ENCODE measurements at regions not wholly inside any gene's neighbourhood (a gene's known extent, or its start where the extent isn't known, plus 50 kb on each side); places are given as distances from the start of the nearest gene placed in this dataset.

- DNase-seq, result peak in 35 of 42 donors; percentile 31 to 86 (median 64)
- intact Hi-C loops (cut with DNase I), result loop anchor here (10.0 kb wide), 3 partner anchors 91 to 241 kb away; no protein-coding TSS in a partner anchor
Measured at GRCh38 chr15:29925227-29926082, 103.2 kb upstream of the TJP1 start.

GRCh38 chr15:29924750-29925149 lies 102.5 kb upstream of the TJP1 start:
- no peak for DNase-seq
- intact Hi-C loops (cut with DNase I), result loop anchor here (10.0 kb wide), 3 partner anchors 90 to 240 kb away; no protein-coding TSS in a partner anchor

GRCh38 chr15:29922191-29922590 lies 99.9 kb upstream of the TJP1 start:
- no peak for DNase-seq
- intact Hi-C loops (cut with DNase I), result loop anchor here (10.0 kb wide), 3 partner anchors 87 to 237 kb away; no protein-coding TSS in a partner anchor

- peak in 3 of 42 donors; percentile 16 to 61 (median 42) for DNase-seq
- intact Hi-C loops (cut with DNase I), result loop anchor here (10.0 kb wide), 3 partner anchors 86 to 236 kb away; no protein-coding TSS in a partner anchor
Measured at GRCh38 chr15:29921130-29921601, 98.9 kb upstream of the TJP1 start.

GRCh38 chr15:29920515-29920914 lies 98.2 kb upstream of the TJP1 start:
- peak in 41 of 42 donors; percentile 40 to 92 (median 74) for DNase-seq

GRCh38 chr15:29919380-29919881 lies 97.2 kb upstream of the TJP1 start:
- no peak for DNase-seq
- intact Hi-C loops (cut with DNase I), result no loop called here

More at GRCh38 chr15:29920515-29920914, 98.2 kb upstream of the TJP1 start:
- intact Hi-C loops (cut with DNase I), result loop anchor here (10.0 kb wide), 3 partner anchors 86 to 236 kb away; no protein-coding TSS in a partner anchor

GRCh38 chr15:29917600-29918597 lies 95.6 kb upstream of the TJP1 start:
- intact Hi-C loops (cut with DNase I), result no loop called here
- DNase-seq, result no peak

GRCh38 chr15:29914511-29914926 lies 92.3 kb upstream of the TJP1 start:
- DNase-seq, result no peak
- intact Hi-C loops (cut with DNase I), result no loop called here

GRCh38 chr15:29913528-29914135 lies 91.4 kb upstream of the TJP1 start:
- no peak for DNase-seq
- intact Hi-C loops (cut with DNase I), result no loop called here

GRCh38 chr15:29911705-29912104 lies 89.4 kb upstream of the TJP1 start:
- DNase-seq, result no peak
- intact Hi-C loops (cut with DNase I), result no loop called here

- no peak for DNase-seq
Measured at GRCh38 chr15:29910068-29910467, 87.8 kb upstream of the TJP1 start.

GRCh38 chr15:29904757-29905417 lies 82.6 kb upstream of the TJP1 start:
- DNase-seq, result no peak
- intact Hi-C loops (cut with DNase I), result no loop called here

More at GRCh38 chr15:29910068-29910467, 87.8 kb upstream of the TJP1 start:
- intact Hi-C loops (cut with DNase I), result no loop called here

GRCh38 chr15:29903785-29904464 lies 81.7 kb upstream of the TJP1 start:
- intact Hi-C loops (cut with DNase I), result no loop called here
- DNase-seq, result no peak

- no peak for DNase-seq
- intact Hi-C loops (cut with DNase I), result no loop called here
Measured at GRCh38 chr15:29903028-29903427, 80.8 kb upstream of the TJP1 start.

GRCh38 chr15:29900237-29901189 lies 78.2 kb upstream of the TJP1 start:
- DNase-seq, result no peak
- intact Hi-C loops (cut with DNase I), result no loop called here

- peak in 26 of 42 donors; percentile 28 to 82 (median 64) for DNase-seq
- intact Hi-C loops (cut with DNase I), result no loop called here
Measured at GRCh38 chr15:29896062-29896461, 73.8 kb upstream of the TJP1 start.

All from head of caudate nucleus (tissue), 42 donors.